ENCODE measurements at regions not wholly inside any gene's neighbourhood (a gene's known extent, or its start where the extent isn't known, plus 50 kb on each side); places are given as distances from the start of the nearest gene placed in this dataset.

DNA sequence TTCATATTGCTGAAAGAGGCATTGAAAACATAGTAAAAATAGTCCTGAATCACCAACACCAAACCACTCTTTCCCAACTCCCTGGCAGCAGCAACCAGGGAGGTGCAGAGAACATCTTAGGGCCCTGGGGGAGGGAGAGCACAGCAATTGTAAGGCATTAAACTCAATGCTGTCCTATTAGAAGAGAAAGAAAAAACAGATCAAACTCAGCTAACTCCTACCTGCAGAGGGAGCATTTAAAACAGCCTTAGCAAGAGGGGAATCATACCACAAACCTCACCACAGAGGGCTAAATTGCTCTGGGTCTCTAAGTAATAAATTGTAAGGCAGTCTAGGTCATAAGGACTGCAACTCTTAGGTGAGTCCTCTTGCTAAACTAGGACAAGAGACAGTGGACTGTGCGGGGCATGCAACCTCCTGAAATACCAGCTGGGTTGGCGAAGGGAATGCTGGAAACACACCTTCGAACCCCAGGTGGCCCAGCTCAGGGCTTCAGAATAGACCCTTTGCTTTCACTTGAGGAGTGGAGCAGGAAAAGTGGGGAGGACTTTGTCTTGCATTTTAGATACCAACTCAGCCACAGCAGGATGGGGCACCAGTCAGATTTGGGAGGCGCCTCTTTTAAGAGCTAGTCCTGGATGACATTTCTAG, 697.1 kb upstream of the FAT3 start:
- TF ChIP-seq, protein P1, sequence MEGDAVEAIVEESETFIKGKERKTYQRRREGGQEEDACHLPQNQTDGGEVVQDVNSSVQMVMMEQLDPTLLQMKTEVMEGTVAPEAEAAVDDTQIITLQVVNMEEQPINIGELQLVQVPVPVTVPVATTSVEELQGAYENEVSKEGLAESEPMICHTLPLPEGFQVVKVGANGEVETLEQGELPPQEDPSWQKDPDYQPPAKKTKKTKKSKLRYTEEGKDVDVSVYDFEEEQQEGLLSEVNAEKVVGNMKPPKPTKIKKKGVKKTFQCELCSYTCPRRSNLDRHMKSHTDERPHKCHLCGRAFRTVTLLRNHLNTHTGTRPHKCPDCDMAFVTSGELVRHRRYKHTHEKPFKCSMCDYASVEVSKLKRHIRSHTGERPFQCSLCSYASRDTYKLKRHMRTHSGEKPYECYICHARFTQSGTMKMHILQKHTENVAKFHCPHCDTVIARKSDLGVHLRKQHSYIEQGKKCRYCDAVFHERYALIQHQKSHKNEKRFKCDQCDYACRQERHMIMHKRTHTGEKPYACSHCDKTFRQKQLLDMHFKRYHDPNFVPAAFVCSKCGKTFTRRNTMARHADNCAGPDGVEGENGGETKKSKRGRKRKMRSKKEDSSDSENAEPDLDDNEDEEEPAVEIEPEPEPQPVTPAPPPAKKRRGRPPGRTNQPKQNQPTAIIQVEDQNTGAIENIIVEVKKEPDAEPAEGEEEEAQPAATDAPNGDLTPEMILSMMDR (IDR thresholded peaks at IDR 0.05) = no peak
- TF ChIP-seq POLR2A (IDR thresholded peaks at IDR 0.05; ENCODE audit: low read depth) (no peak), POLR2AphosphoS5 (IDR thresholded peaks at IDR 0.05) (no peak), EP300 (IDR thresholded peaks at IDR 0.05) (no peak)
